Prostate gland (tissue), 2 donors: ENCODE measurements at regions not wholly inside any gene's neighbourhood (a gene's known extent, or its start where the extent isn't known, plus 50 kb on each side); places are given as distances from the start of the nearest gene placed in this dataset.
"Not testable (repeated sequence)": the region's sequence is repeated elsewhere in the genome, so short reads cannot be mapped to it uniquely, and the experiment has no call there.

Source experiments
- CTCF ChIP-seq, 4 experiments: fragments of 200-600 bp in 2 of 4; fragments of 450-650 bp in 2 of 4; sonication (generic) in 2 of 4; IDR thresholded peaks; 1 replicate in 3 of 4; 2 replicates in 1 of 4; pipeline ENCODE4 v1.5.1; 2016 to 2019; ENCODE audit warnings: antibody characterized with exemption in 4 of 4, mild to moderate bottlenecking in 2 of 4, moderate library complexity in 2 of 4
- POLR2A ChIP-seq: fragments of 450-650 bp; IDR thresholded peaks from one replicate; pipeline ENCODE4 v1.6.1; 2016; ENCODE audit warnings: antibody characterized with exemption, mild to moderate bottlenecking
- POLR2AphosphoS5 ChIP-seq: sonication (generic); formaldehyde crosslinking; IDR thresholded peaks from one replicate; pipeline ENCODE4 v1.6.1; 2017; ENCODE audit warnings: antibody characterized with exemption

- not testable (repeated sequence) for TF ChIP-seq POLR2AphosphoS5; CTCF (IDR thresholded peaks at IDR 0.05); POLR2A
Observed at GRCh38 chr5:62255551-62255950, 50.5 kb upstream of the KIF2A start.
